GM12878 (cell line): ENCODE measurements at regions not wholly inside any gene's neighbourhood (a gene's known extent, or its start where the extent isn't known, plus 50 kb on each side); places are given as distances from the start of the nearest gene placed in this dataset.

ENCODE experiments used
- ATAC-seq: fragments of 200-7000 bp; cut with Tn5 transposase; 3 replicates; pipeline ENCODE4 v1.9.1; 2020; ENCODE audit warnings: mild to moderate bottlenecking, moderate library complexity
- BruUV-seq: library from RNA; stranded (reverse); fragments of 400-500 nt; replicated peaks from 2 replicates; lab custom pipeline; 2021; lab: Mats Ljungman, UMichigan
- CTCF ChIA-PET: fragments of 300-600 bp; sonication (Branson Sonifier 250); formaldehyde crosslinking; extraction: SDS; loops from one replicate; lab custom pipeline; 2021; ENCODE audit warnings: inconsistent platforms; lab: Yijun Ruan, JAX
- POLR2A ChIA-PET: fragments of 350-600 bp; formaldehyde crosslinking; extraction: SDS; loops from one replicate; lab custom pipeline; 2021; ENCODE audit warnings: inconsistent platforms; lab: Charles Lee
- RAD21 ChIA-PET: fragments of 300-600 bp; sonication (Branson Sonifier 250); formaldehyde crosslinking; loops from one replicate; lab custom pipeline; 2023; ENCODE audit warnings: antibody characterized with exemption; ENCODE audit not compliant: unreplicated experiment; lab: Charles Lee
- SMC1A ChIA-PET: fragments of 300-600 bp; sonication (Branson Sonifier 250); formaldehyde crosslinking; loops from one replicate; lab custom pipeline; 2023; ENCODE audit not compliant: unreplicated experiment, uncharacterized antibody; lab: Charles Lee
- DNase-seq: peaks from one replicate; pipeline ENCODE4 v3.0.0-alpha.2; 2011; ENCODE audit warnings: low read depth, low spot score
- FAIRE-seq: peaks from 3 replicates; lab custom pipeline; 2011; peaks lifted over from hg19 to GRCh38; lab: Jason Lieb, UNC
- H2AFZ ChIP-seq: 2 replicates; pipeline ENCODE4 v1.6.0; 2011; ENCODE audit warnings: low read depth, low read length, control low read depth; ENCODE audit not compliant: control insufficient read depth
- H3K27ac ChIP-seq: 2 replicates; pipeline ENCODE4 v1.5.1; 2011; ENCODE audit warnings: control low read depth; ENCODE audit not compliant: control insufficient read depth, insufficient read depth
- H3K27me3 ChIP-seq, 2 experiments: replicated peaks in 1 of 2; 2 replicates each; pipeline versions ENCODE4 v1.6.0 to v1.6.1; 2011; ENCODE audit warnings: low read length in 1 of 2; ENCODE audit not compliant: control insufficient read depth in 2 of 2, insufficient read depth in 2 of 2
- H3K36me3 ChIP-seq, 2 experiments: 2 replicates each; pipeline ENCODE4 v1.5.1; 2011; ENCODE audit warnings: low read length in 1 of 2; ENCODE audit not compliant: control insufficient read depth in 2 of 2, insufficient read depth in 2 of 2
- H3K4me1 ChIP-seq: 2 replicates; pipeline ENCODE4 v1.6.1; 2011; ENCODE audit warnings: mild to moderate bottlenecking, low read length, moderate library complexity, mixed read lengths; ENCODE audit not compliant: control insufficient read depth, insufficient read depth
- H3K4me2 ChIP-seq: 2 replicates; pipeline ENCODE4 v1.6.0; 2011; ENCODE audit warnings: control low read depth; ENCODE audit not compliant: control insufficient read depth, insufficient read depth
- H3K4me3 ChIP-seq: fragments of 200-600 bp; sonication (generic); 2 replicates; pipeline ENCODE4 v1.5.1; 2016
- H3K79me2 ChIP-seq: 2 replicates; pipeline ENCODE4 v1.6.0; 2011; ENCODE audit warnings: low read length; ENCODE audit not compliant: control insufficient read depth, insufficient read depth
- H3K9ac ChIP-seq: 2 replicates; pipeline ENCODE4 v1.8.0; 2011; ENCODE audit warnings: low read length, control low read depth, mixed read lengths; ENCODE audit not compliant: control insufficient read depth, insufficient read depth
- H3K9me3 ChIP-seq: replicated peaks from 3 replicates; pipeline ENCODE4 v1.5.1; 2011; ENCODE audit warnings: mild to moderate bottlenecking, low read length; ENCODE audit not compliant: control insufficient read depth, insufficient read depth
- H4K20me1 ChIP-seq: 2 replicates; pipeline ENCODE4 v1.6.0; 2011; ENCODE audit not compliant: control insufficient read depth, insufficient read depth
- CHD4 ChIP-seq: fragments of 200-600 bp; sonication (generic); IDR thresholded peaks from 2 replicates; pipeline ENCODE4 v1.6.1; 2016; ENCODE audit warnings: mild to moderate bottlenecking
- CREM ChIP-seq: IDR thresholded peaks from 2 replicates; pipeline ENCODE4 v1.6.1; 2014; ENCODE audit warnings: antibody characterized with exemption, low read depth
- HCFC1 ChIP-seq: fragments of 150-350 bp; IDR thresholded peaks from 2 replicates; pipeline ENCODE4 v1.6.1; 2014; ENCODE audit warnings: low read length
- HDGF ChIP-seq: fragments of 450-650 bp; IDR thresholded peaks from 2 replicates; pipeline ENCODE4 v1.6.1; 2016; ENCODE audit warnings: antibody characterized with exemption
- IRF4 ChIP-seq: IDR thresholded peaks from 2 replicates; pipeline ENCODE4 v1.6.1; 2011; ENCODE audit warnings: low read depth, low read length
- POLR2A ChIP-seq: IDR thresholded peaks from 2 replicates; pipeline ENCODE4 v1.6.1; 2011; ENCODE audit warnings: low read depth, mild to moderate bottlenecking, low read length
- SMAD5 ChIP-seq: IDR thresholded peaks from 2 replicates; pipeline ENCODE4 v1.6.1; 2016; ENCODE audit warnings: antibody characterized with exemption, low read depth
- SMC3 ChIP-seq: IDR thresholded peaks from 2 replicates; pipeline ENCODE4 v1.6.1; 2011; ENCODE audit warnings: low read length, improper control_type of control experiment, borderline replicate concordance
- SREBF1 ChIP-seq: IDR thresholded peaks from 2 replicates; pipeline ENCODE4 v1.6.1; 2012; ENCODE audit warnings: mild to moderate bottlenecking, low read length
- SREBF2 ChIP-seq: IDR thresholded peaks from 2 replicates; pipeline ENCODE4 v1.6.1; 2012; ENCODE audit warnings: mild to moderate bottlenecking, low read length
- WGBS: methylation state at CpG from one replicate; pipeline ENCODE4 v1.1.6; 2016; ENCODE audit warnings: low lambda C conversion rate; ENCODE audit not compliant: insufficient replicate concordance, insufficient coverage; ENCODE audit errors: missing lambda C conversion rate; 5-methylcytosine and 5-hydroxymethylcytosine counted together
- in situ Hi-C: fragments of 300-500 bp; cut with MboI; formaldehyde crosslinking; loops from 9 replicates; pipeline ENCODE4 v1.14.3; 2018; ENCODE audit warnings: mixed read lengths
- intact Hi-C: fragments of 100-400 bp; cut with micrococcal nuclease; formaldehyde crosslinking; loops from one replicate; pipeline ENCODE4 v1.14.2; 2022; ENCODE audit not compliant: unreplicated experiment
- TF ChIP-seq, protein P1 (sequence below): IDR thresholded peaks from 2 replicates; pipeline ENCODE4 v1.6.1; 2012; ENCODE audit warnings: low read length, inconsistent platforms
- TF ChIP-seq, protein P2 (sequence below): fragments of 450-650 bp; IDR thresholded peaks from 2 replicates; pipeline ENCODE4 v1.6.1; 2014; ENCODE audit warnings: mild to moderate bottlenecking
- TF ChIP-seq, protein P3 (sequence below): IDR thresholded peaks from 2 replicates; pipeline ENCODE4 v1.6.1; 2012; ENCODE audit warnings: low read depth, low read length, improper control_type of control experiment
- TF ChIP-seq, protein P4 (sequence below): IDR thresholded peaks from 2 replicates; pipeline ENCODE4 v1.6.1; 2011; ENCODE audit warnings: low read depth, mild to moderate bottlenecking, low read length, moderate library complexity, borderline replicate concordance; ENCODE audit errors: extremely low read depth

DNA sequence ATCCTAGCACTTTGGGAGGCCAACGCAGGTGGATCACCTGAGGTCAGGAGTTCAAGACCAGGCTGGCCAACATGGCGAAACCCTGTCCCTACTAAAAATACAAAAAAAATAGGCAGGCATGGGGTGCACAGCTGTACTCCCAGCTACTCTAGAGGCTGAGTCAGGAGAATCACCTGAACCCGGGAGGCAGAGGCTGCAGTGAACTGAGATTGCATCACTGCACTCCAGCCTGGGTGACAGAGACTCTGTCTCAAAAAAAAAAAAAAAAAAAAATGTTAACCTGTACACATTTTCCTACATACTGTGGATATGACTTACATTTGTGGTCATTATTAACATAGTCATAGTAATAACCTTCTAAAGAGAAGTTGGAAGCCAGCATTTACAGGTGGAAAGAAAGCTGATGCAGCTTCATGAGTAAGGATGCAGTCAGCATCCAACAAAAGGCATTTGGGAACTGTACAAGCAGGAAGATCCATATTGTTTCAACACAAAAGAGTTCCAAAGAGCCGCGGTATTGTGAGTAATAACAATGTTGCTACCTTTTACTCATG is 186.2 kb downstream of the GPX5 start:
- ATAC-seq: no peak
- CTCF ChIA-PET: no interaction called here
- H3K4me2 ChIP-seq: no peak overlapping the region
- H3K9ac ChIP-seq: no peak overlapping the region
- no peaks in the 10 kb centered on the region for H4K20me1 ChIP-seq
- H3K36me3 ChIP-seq: no peaks in the 10 kb centered on the region
- no peak overlapping the region for H3K27ac ChIP-seq
- no peaks in the 10 kb centered on the region for H3K4me1 ChIP-seq
- RAD21 ChIA-PET: no interaction called here
- no peak for FAIRE-seq
- H3K79me2 ChIP-seq: no peaks in the 10 kb centered on the region
- 89% methylated on average over 5 of the region's 5 CpGs for WGBS
- in situ Hi-C loops: no loop called here
- H3K27me3 ChIP-seq: no peaks in the 10 kb centered on the region
- DNase-seq: no peak
- no peak overlapping the region for H2AFZ ChIP-seq
- TF ChIP-seq, protein P1, sequence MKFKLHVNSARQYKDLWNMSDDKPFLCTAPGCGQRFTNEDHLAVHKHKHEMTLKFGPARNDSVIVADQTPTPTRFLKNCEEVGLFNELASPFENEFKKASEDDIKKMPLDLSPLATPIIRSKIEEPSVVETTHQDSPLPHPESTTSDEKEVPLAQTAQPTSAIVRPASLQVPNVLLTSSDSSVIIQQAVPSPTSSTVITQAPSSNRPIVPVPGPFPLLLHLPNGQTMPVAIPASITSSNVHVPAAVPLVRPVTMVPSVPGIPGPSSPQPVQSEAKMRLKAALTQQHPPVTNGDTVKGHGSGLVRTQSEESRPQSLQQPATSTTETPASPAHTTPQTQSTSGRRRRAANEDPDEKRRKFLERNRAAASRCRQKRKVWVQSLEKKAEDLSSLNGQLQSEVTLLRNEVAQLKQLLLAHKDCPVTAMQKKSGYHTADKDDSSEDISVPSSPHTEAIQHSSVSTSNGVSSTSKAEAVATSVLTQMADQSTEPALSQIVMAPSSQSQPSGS: no peak
- TF ChIP-seq HCFC1: no peak
- TF ChIP-seq SMAD5: no peak
- no peak for TF ChIP-seq HDGF
- no peak for TF ChIP-seq SREBF2
- TF ChIP-seq, protein P2, sequence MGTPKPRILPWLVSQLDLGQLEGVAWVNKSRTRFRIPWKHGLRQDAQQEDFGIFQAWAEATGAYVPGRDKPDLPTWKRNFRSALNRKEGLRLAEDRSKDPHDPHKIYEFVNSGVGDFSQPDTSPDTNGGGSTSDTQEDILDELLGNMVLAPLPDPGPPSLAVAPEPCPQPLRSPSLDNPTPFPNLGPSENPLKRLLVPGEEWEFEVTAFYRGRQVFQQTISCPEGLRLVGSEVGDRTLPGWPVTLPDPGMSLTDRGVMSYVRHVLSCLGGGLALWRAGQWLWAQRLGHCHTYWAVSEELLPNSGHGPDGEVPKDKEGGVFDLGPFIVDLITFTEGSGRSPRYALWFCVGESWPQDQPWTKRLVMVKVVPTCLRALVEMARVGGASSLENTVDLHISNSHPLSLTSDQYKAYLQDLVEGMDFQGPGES: no peak
- TF ChIP-seq SREBF1: no peak
- no peak for TF ChIP-seq SMC3
- TF ChIP-seq CHD4: no peak
- TF ChIP-seq, protein P3, sequence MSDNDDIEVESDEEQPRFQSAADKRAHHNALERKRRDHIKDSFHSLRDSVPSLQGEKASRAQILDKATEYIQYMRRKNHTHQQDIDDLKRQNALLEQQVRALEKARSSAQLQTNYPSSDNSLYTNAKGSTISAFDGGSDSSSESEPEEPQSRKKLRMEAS: no peak
- TF ChIP-seq CREM: no peak
- TF ChIP-seq POLR2A: no peak
- TF ChIP-seq IRF4: no peak
- TF ChIP-seq, protein P4, sequence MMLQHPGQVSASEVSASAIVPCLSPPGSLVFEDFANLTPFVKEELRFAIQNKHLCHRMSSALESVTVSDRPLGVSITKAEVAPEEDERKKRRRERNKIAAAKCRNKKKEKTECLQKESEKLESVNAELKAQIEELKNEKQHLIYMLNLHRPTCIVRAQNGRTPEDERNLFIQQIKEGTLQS: no peak
- TF ChIP-seq, all 136 proteins: peak for 0
- H3K4me3 ChIP-seq: no peak overlapping the region
- no TSS peak for BruUV-seq
- POLR2A ChIA-PET: no interaction called here
- SMC1A ChIA-PET: no interaction called here
- H3K9me3 ChIP-seq: peaks cover 4% of the 10 kb centered on the region; the same call in 2 of the 3 replicates
- intact Hi-C loops: no loop called here
